OCI-LY3 (cell line): ENCODE measurements at regions not wholly inside any gene's neighbourhood (a gene's known extent, or its start where the extent isn't known, plus 50 kb on each side); places are given as distances from the start of the nearest gene placed in this dataset.

Experiments used
- CTCF ChIP-seq: fragments of 200-600, 300-600 bp; sonication (generic); IDR thresholded peaks from 2 replicates; pipeline ENCODE4 v1.5.1; 2014; ENCODE audit warnings: antibody characterized with exemption, low read length, low read depth
- EZH2phosphoT487 ChIP-seq: fragments of 200-600 bp; shearing (Covaris generic); IDR thresholded peaks from 2 replicates; pipeline ENCODE4 v1.6.1; 2018; ENCODE audit warnings: antibody characterized with exemption, mixed run types, low read depth

GRCh38 chr2:184314829-184315228, 283.5 kb upstream of the ZNF804A start:
- no peak for TF ChIP-seq CTCF
- no peak for TF ChIP-seq EZH2phosphoT487
